ACC112 (cell line): ENCODE measurements at regions not wholly inside any gene's neighbourhood (a gene's known extent, or its start where the extent isn't known, plus 50 kb on each side); places are given as distances from the start of the nearest gene placed in this dataset.

Experiments used
- H2AFZ ChIP-seq: fragments of 200-600 bp; sonication (generic); one replicate; pipeline ENCODE4 v1.6.0; 2017; ENCODE audit warnings: antibody characterized with exemption, low read length; ENCODE audit not compliant: unreplicated experiment
- H3K27ac ChIP-seq: fragments of 200-600 bp; sonication (generic); 2 replicates; pipeline ENCODE4 v1.5.1; 2014; ENCODE audit warnings: low read depth, mild to moderate bottlenecking, antibody characterized with exemption, low read length, moderate library complexity
- H3K27me3 ChIP-seq: fragments of 200-600 bp; sonication (generic); 2 replicates; pipeline ENCODE4 v1.6.1; 2014; ENCODE audit warnings: mild to moderate bottlenecking, antibody characterized with exemption, low read length, moderate library complexity, mixed read lengths; ENCODE audit not compliant: insufficient read depth
- H3K36me3 ChIP-seq: fragments of 200-600 bp; sonication (generic); 2 replicates; pipeline ENCODE4 v1.6.1; 2016; ENCODE audit warnings: mild to moderate bottlenecking, antibody characterized with exemption, low read length, moderate library complexity, mixed read lengths; ENCODE audit not compliant: insufficient read depth
- H3K4me1 ChIP-seq: fragments of 200-600 bp; sonication (generic); one replicate; pipeline ENCODE4 v1.6.1; 2016; ENCODE audit warnings: low read length, mixed read lengths; ENCODE audit not compliant: insufficient read depth, unreplicated experiment, control insufficient read depth
- H3K4me3 ChIP-seq: fragments of 200-600 bp; sonication (generic); 2 replicates; pipeline ENCODE4 v1.5.1; 2014; ENCODE audit warnings: mild to moderate bottlenecking, low read depth, low read length
- H3K79me2 ChIP-seq: fragments of 200-600 bp; sonication (generic); one replicate; pipeline ENCODE4 v1.6.0; 2016; ENCODE audit warnings: low read length; ENCODE audit not compliant: control insufficient read depth, unreplicated experiment, insufficient read depth

DNA sequence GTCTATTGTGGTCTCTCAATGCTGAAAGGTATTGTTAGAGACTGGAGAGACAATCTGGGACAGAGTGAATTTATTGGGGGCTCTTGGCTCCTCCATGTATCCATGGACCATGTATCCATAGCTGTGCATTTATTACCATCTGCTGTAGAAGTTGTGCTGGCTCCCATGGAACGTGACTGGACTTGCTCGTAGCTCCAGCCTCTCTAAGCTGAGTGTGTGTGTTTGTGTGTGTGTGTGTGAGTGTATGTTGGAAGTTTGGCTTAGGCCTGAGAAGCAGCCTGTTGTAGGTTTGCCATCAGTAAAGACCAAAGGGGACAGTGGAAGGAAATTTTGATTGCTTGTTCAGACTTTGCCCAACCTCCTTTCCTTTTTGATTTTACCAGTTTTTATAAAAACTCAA lies 105.7 kb upstream of the USP24 start:
- peaks cover 28% of the 10 kb centered on the region for H3K4me1 ChIP-seq
- no peak overlapping the region for H2AFZ ChIP-seq
- H3K36me3 ChIP-seq: no peaks in the 10 kb centered on the region
- no peak overlapping the region for H3K4me3 ChIP-seq
- H3K27me3 ChIP-seq: no peaks in the 10 kb centered on the region
- no peak overlapping the region for H3K27ac ChIP-seq
- no peaks in the 10 kb centered on the region for H3K79me2 ChIP-seq

GRCh38 chr1:55318116-55318817 lies 103.1 kb upstream of the USP24 start:
- Histone ChIP-seq H3K36me3 (no peaks in the 10 kb centered on the region), H3K27me3 (no peaks in the 10 kb centered on the region), H2AFZ (no peak overlapping the region), H3K27ac (no peak overlapping the region), H3K79me2 (no peaks in the 10 kb centered on the region), H3K4me1 (peaks cover 32% of the 10 kb centered on the region), H3K4me3 (no peak overlapping the region)

DNA sequence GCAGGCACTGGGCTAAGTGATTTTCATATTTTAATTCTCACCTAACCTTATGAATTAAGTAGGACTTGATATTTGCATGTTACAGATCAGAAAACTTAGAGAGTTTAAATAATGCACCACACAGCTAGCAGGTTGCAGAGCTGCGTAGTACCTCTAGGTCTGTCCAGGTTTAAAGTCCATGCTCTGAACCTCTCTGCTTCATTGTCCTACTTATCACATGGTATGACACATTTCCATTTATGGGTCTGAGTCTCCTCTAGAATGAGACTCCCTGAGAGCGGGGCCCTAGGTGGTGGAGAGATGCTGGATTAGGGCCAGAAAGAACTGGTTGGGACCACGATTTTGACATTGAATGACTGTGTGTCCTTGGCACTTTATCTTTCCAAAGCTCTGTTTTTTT lies 102.5 kb upstream of the USP24 start:
- Histone ChIP-seq H3K27ac (no peak overlapping the region), H3K79me2 (no peaks in the 10 kb centered on the region), H3K27me3 (no peaks in the 10 kb centered on the region), H3K36me3 (no peaks in the 10 kb centered on the region), H3K4me3 (no peak overlapping the region), H2AFZ (no peak overlapping the region), H3K4me1 (peaks cover 26% of the 10 kb centered on the region)

DNA sequence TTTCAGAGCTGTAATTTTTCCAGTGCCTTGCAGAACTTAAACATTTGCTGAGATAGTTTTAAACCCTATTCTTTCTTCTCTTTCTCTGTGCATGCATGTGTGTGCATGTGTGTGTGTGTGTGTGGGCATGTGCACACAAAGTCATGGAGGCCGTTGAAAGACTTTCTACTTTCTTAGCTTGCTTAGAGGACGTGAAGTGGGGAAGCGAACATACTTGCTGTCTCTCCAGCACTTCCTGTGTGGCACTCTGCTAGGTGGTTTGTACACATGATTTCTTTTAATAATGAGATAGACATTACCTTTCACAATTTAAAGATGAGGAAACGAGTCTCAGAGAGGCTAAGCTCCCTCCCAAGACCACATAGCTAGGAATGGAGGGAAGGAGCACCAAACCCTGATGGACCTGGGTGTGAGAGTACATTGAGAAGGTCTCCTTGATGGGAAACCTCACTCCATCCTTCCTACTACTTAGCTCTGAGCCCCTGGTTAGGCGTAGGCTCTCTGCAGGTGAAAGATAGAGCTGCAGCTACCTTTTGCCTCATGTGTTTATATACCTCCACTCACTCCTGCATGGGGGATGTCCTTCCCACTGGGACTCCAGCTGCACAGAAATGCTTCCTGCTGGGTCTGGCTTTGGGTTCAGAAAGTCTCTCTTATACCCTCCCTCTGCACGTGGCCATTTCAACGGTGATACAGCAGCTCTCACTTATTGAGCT lies 101.9 kb upstream of the USP24 start:
- Histone ChIP-seq H3K4me3 (no peak overlapping the region), H3K36me3 (no peaks in the 10 kb centered on the region), H3K27ac (no peak overlapping the region), H3K27me3 (no peaks in the 10 kb centered on the region), H3K4me1 (peaks cover 23% of the 10 kb centered on the region), H2AFZ (no peak overlapping the region), H3K79me2 (no peaks in the 10 kb centered on the region)

DNA sequence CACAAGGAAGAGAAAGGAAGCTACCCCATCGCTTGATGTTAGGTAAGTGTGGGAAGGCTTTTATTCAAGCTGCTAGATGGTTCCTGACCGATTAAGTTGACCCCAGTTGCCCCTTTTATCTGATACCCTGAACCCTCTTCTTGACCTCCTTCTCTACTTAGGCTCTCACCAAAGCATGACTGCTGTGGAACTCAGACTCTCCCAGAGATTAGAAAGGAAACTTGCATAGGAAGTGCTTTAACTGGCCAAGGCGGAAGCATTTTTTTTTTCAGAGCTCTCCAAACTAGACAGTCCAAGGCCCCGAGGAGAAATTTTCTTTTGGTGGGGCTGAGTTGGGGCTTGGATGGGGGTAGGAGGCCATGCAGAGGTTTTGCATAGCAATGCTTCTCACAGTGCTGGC lies 101.3 kb upstream of the USP24 start:
- no peak overlapping the region for H3K27ac ChIP-seq
- no peaks in the 10 kb centered on the region for H3K36me3 ChIP-seq
- H3K27me3 ChIP-seq: no peaks in the 10 kb centered on the region
- H3K4me3 ChIP-seq: no peak overlapping the region
- no peaks in the 10 kb centered on the region for H3K79me2 ChIP-seq
- H3K4me1 ChIP-seq: peaks cover 23% of the 10 kb centered on the region
- H2AFZ ChIP-seq: no peak overlapping the region

DNA sequence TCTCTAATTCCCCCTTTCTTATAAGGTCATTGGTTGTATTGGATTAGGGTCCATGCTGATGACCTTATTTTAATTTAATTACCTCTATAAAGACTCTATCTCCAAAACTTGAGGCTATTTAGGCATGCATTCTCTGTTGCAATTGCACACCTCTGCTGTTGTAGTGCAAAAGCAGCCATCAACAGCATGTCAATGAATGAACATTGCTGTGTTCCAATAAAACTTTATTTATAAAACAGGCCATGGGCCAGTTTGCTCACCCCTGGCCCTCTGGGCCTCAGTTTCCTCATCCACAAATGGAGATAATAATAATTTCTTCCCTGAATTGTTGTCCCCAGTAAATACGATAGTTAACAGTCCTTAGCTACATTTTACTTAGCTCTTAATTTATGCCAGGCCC lies 100.4 kb upstream of the USP24 start:
- Histone ChIP-seq H2AFZ (no peak overlapping the region), H3K27ac (no peak overlapping the region), H3K79me2 (no peaks in the 10 kb centered on the region), H3K4me3 (no peak overlapping the region), H3K36me3 (no peaks in the 10 kb centered on the region), H3K27me3 (no peaks in the 10 kb centered on the region), H3K4me1 (peaks cover 25% of the 10 kb centered on the region)

- no peaks in the 10 kb centered on the region for H3K79me2 ChIP-seq
- H3K27ac ChIP-seq: no peak overlapping the region
- no peak overlapping the region for H2AFZ ChIP-seq
- no peaks in the 10 kb centered on the region for H3K27me3 ChIP-seq
- no peak overlapping the region for H3K4me3 ChIP-seq
- H3K4me1 ChIP-seq: peaks cover 31% of the 10 kb centered on the region
- H3K36me3 ChIP-seq: no peaks in the 10 kb centered on the region
These were observed 99.6 kb upstream of the USP24 start for GRCh38 chr1:55314740-55315139.

- Histone ChIP-seq H3K27me3 (no peaks in the 10 kb centered on the region), H3K36me3 (no peaks in the 10 kb centered on the region), H3K4me1 (peaks cover 40% of the 10 kb centered on the region), H3K27ac (no peak overlapping the region), H3K79me2 (no peaks in the 10 kb centered on the region), H2AFZ (no peak overlapping the region), H3K4me3 (no peak overlapping the region)
These were observed 98.7 kb upstream of the USP24 start for GRCh38 chr1:55313903-55314302.

GRCh38 chr1:55311979-55312378 lies 96.8 kb upstream of the USP24 start:
- Histone ChIP-seq H3K79me2 (no peaks in the 10 kb centered on the region), H3K27ac (peak overlapping the region; percentile 97), H3K36me3 (no peaks in the 10 kb centered on the region), H2AFZ (no peak overlapping the region), H3K4me1 (peaks cover 40% of the 10 kb centered on the region), H3K27me3 (no peaks in the 10 kb centered on the region), H3K4me3 (no peak overlapping the region)

GRCh38 chr1:55311057-55311641 lies 96.0 kb upstream of the USP24 start:
- Histone ChIP-seq H3K27ac (peak overlapping the region; percentile 97), H3K79me2 (no peaks in the 10 kb centered on the region), H3K27me3 (no peaks in the 10 kb centered on the region), H3K4me3 (peak overlapping the region; percentile 34), H3K4me1 (peaks cover 42% of the 10 kb centered on the region), H2AFZ (peak overlapping the region; percentile 66), H3K36me3 (no peaks in the 10 kb centered on the region)

- Histone ChIP-seq H3K4me3 (peak overlapping the region; percentile 34), H3K27me3 (no peaks in the 10 kb centered on the region), H3K27ac (peak overlapping the region; percentile 97), H2AFZ (peak overlapping the region; percentile 66), H3K79me2 (no peaks in the 10 kb centered on the region), H3K36me3 (no peaks in the 10 kb centered on the region), H3K4me1 (peaks cover 49% of the 10 kb centered on the region)
These were observed 95.4 kb upstream of the USP24 start for GRCh38 chr1:55310505-55310971.
